MM.1S (cell line): ENCODE measurements at regions not wholly inside any gene's neighbourhood (a gene's known extent, or its start where the extent isn't known, plus 50 kb on each side); places are given as distances from the start of the nearest gene placed in this dataset.

Source experiments
- DNase-seq: peaks from one replicate; pipeline ENCODE4 v3.0.0-alpha.2; 2015
- H2AFZ ChIP-seq: fragments of 300-600 bp; sonication (generic); 2 replicates; pipeline ENCODE4 v1.6.0; 2016; ENCODE audit warnings: antibody characterized with exemption, low read length
- H3F3A ChIP-seq: fragments of 300-600 bp; sonication (generic); 2 replicates; pipeline ENCODE4 v1.6.1; 2016; ENCODE audit warnings: mild to moderate bottlenecking, antibody characterized with exemption, low read length, moderate library complexity, mixed read lengths; ENCODE audit not compliant: insufficient read depth
- H3K27ac ChIP-seq: fragments of 300-600 bp; sonication (generic); 2 replicates; pipeline ENCODE4 v1.5.1; 2016; ENCODE audit warnings: mild to moderate bottlenecking, low read length
- H3K27me3 ChIP-seq: fragments of 300-600 bp; sonication (generic); replicated peaks from 2 replicates; pipeline ENCODE4 v1.6.0; 2016; ENCODE audit warnings: low read length; ENCODE audit not compliant: insufficient read depth
- H3K36me3 ChIP-seq: fragments of 300-600 bp; sonication (generic); replicated peaks from 2 replicates; pipeline ENCODE4 v1.6.1; 2016; ENCODE audit warnings: mild to moderate bottlenecking, low read length, mixed read lengths; ENCODE audit not compliant: insufficient read depth
- H3K4me1 ChIP-seq: fragments of 300-600 bp; sonication (generic); 2 replicates; pipeline ENCODE4 v1.6.1; 2016; ENCODE audit warnings: low read length, mixed read lengths
- H3K4me2 ChIP-seq: fragments of 300-600 bp; sonication (generic); 2 replicates; pipeline ENCODE4 v1.6.0; 2016; ENCODE audit warnings: low read depth, low read length
- H3K4me3 ChIP-seq: fragments of 300-600 bp; sonication (generic); 2 replicates; pipeline ENCODE4 v1.5.1; 2016; ENCODE audit warnings: low read length, mixed read lengths
- H3K79me2 ChIP-seq: fragments of 300-600 bp; sonication (generic); 2 replicates; pipeline ENCODE4 v1.6.1; 2016; ENCODE audit warnings: mixed run types, low read length, mixed read lengths
- H3K9ac ChIP-seq: fragments of 300-600 bp; sonication (generic); 2 replicates; pipeline ENCODE4 v1.6.1; 2016; ENCODE audit warnings: low read length, mixed read lengths
- H3K9me2 ChIP-seq: fragments of 300-600 bp; sonication (generic); replicated peaks from 2 replicates; pipeline ENCODE4 v1.6.1; 2016; ENCODE audit warnings: mild to moderate bottlenecking, low read length, mixed read lengths; ENCODE audit not compliant: insufficient read depth
- H3K9me3 ChIP-seq: fragments of 300-600 bp; sonication (generic); replicated peaks from 2 replicates; pipeline ENCODE4 v1.6.1; 2016; ENCODE audit warnings: mild to moderate bottlenecking, low read length, mixed read lengths; ENCODE audit not compliant: insufficient read depth
- H4K20me1 ChIP-seq: fragments of 300-600 bp; sonication (generic); 2 replicates; pipeline ENCODE4 v1.6.1; 2016; ENCODE audit warnings: mild to moderate bottlenecking, low read length, moderate library complexity, mixed read lengths; ENCODE audit not compliant: insufficient read depth
- EZH2 ChIP-seq: fragments of 300-600 bp; sonication (generic); optimal IDR thresholded peaks from 2 replicates; pipeline ENCODE3; 2017; ENCODE audit warnings: low read depth, mild to moderate bottlenecking, antibody characterized with exemption, low read length, mixed read lengths
- EZH2phosphoT487 ChIP-seq: fragments of 300-600 bp; sonication (generic); IDR thresholded peaks from 2 replicates; pipeline ENCODE4 v1.6.1; 2018; ENCODE audit warnings: antibody characterized with exemption, low read length
- TF ChIP-seq, protein P1 (sequence below): fragments of 300-600 bp; sonication (generic); IDR thresholded peaks from 2 replicates; pipeline ENCODE4 v1.5.1; 2016; ENCODE audit warnings: antibody characterized with exemption, low read length, mixed read lengths

DNA sequence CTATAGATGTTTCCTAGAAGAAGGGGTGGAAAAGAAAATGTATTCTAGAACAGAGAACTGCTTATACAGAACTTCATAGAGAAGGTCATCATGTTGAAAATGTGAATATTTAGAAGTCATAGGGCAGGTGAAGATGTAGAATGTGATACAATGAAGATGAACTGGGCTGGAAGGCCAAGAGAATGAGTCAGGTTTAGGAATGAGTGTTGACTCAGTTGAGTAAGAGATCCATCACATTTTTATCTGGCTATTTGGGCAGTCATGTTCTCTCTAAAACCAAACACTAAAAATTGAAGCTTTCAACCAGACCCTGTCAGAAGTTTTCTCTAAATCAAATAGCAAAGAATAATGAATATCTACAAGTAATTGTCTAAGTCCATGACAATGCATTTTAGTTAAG lies 660.5 kb downstream of the KCNJ2 start:
- Histone ChIP-seq H3K4me2 (no peak overlapping the region), H3F3A (no peaks in the 10 kb centered on the region), H2AFZ (no peak overlapping the region), H3K27ac (no peak overlapping the region), H3K4me1 (no peaks in the 10 kb centered on the region), H3K27me3 (no peaks in the 10 kb centered on the region), H3K79me2 (no peaks in the 10 kb centered on the region), H3K36me3 (no peaks in the 10 kb centered on the region), H3K9me2 (no peaks in the 10 kb centered on the region), H3K9me3 (no peaks in the 10 kb centered on the region), H3K9ac (no peak overlapping the region), H3K4me3 (no peak overlapping the region), H4K20me1 (no peaks in the 10 kb centered on the region)
- DNase-seq, result no peak
- TF ChIP-seq, protein P1, sequence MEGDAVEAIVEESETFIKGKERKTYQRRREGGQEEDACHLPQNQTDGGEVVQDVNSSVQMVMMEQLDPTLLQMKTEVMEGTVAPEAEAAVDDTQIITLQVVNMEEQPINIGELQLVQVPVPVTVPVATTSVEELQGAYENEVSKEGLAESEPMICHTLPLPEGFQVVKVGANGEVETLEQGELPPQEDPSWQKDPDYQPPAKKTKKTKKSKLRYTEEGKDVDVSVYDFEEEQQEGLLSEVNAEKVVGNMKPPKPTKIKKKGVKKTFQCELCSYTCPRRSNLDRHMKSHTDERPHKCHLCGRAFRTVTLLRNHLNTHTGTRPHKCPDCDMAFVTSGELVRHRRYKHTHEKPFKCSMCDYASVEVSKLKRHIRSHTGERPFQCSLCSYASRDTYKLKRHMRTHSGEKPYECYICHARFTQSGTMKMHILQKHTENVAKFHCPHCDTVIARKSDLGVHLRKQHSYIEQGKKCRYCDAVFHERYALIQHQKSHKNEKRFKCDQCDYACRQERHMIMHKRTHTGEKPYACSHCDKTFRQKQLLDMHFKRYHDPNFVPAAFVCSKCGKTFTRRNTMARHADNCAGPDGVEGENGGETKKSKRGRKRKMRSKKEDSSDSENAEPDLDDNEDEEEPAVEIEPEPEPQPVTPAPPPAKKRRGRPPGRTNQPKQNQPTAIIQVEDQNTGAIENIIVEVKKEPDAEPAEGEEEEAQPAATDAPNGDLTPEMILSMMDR, result no peak
- no peak for TF ChIP-seq EZH2
- TF ChIP-seq EZH2phosphoT487, result no peak

DNA sequence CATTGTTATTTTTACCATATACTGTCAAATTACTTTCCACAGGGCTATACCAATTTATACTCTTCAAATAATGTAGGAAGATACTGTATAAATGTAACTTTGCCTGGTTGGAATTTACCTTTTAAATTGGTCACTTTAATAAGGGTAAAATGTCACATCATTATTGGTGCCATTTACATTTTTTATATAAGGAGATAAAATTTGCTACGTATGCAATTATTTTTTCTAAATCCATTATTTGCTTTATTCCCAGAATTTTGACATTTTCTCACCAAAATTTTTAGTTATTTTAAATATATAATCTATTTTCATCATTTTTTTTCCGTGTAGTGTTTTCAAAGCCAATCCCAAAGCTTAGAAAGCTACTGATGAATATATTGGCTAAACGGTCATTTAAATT lies 664.7 kb downstream of the KCNJ2 start:
- Histone ChIP-seq H3K9me2 (no peaks in the 10 kb centered on the region), H3K27me3 (no peaks in the 10 kb centered on the region), H3F3A (no peaks in the 10 kb centered on the region), H3K9ac (no peak overlapping the region), H4K20me1 (no peaks in the 10 kb centered on the region), H3K27ac (no peak overlapping the region), H2AFZ (no peak overlapping the region), H3K4me2 (no peak overlapping the region), H3K4me3 (no peak overlapping the region), H3K79me2 (no peaks in the 10 kb centered on the region), H3K9me3 (no peaks in the 10 kb centered on the region), H3K4me1 (no peaks in the 10 kb centered on the region), H3K36me3 (no peaks in the 10 kb centered on the region)
- TF ChIP-seq EZH2phosphoT487 (no peak), EZH2 (no peak)
- TF ChIP-seq, protein P1, result no peak
- DNase-seq, result no peak

GRCh38 chr17:70848785-70849184 lies 679.5 kb downstream of the KCNJ2 start:
- no peaks in the 10 kb centered on the region for H3K9me2 ChIP-seq
- no peak overlapping the region for H3K9ac ChIP-seq
- no peaks in the 10 kb centered on the region for H3K79me2 ChIP-seq
- TF ChIP-seq, protein P1, result no peak
- no peak for TF ChIP-seq EZH2phosphoT487
- TF ChIP-seq EZH2, result no peak
- H3F3A ChIP-seq, result no peaks in the 10 kb centered on the region
- no peaks in the 10 kb centered on the region for H3K9me3 ChIP-seq
- no peak overlapping the region for H3K4me2 ChIP-seq
- H3K27ac ChIP-seq, result no peak overlapping the region
- no peak overlapping the region for H2AFZ ChIP-seq
- no peak overlapping the region for H3K4me3 ChIP-seq
- no peaks in the 10 kb centered on the region for H3K4me1 ChIP-seq
- no peak for DNase-seq
- H3K27me3 ChIP-seq, result no peaks in the 10 kb centered on the region
- H4K20me1 ChIP-seq, result no peaks in the 10 kb centered on the region
- H3K36me3 ChIP-seq, result no peaks in the 10 kb centered on the region
